Liver (tissue), 8 donors: ENCODE measurements at regions not wholly inside any gene's neighbourhood (a gene's known extent, or its start where the extent isn't known, plus 50 kb on each side); places are given as distances from the start of the nearest gene placed in this dataset.
A peak's percentile ranks its signal among the peaks of the same experiment; 100 is the strongest.

ENCODE experiments used
- DNase-seq: peaks from one replicate; pipeline ENCODE4 v3.0.0-alpha.2; 2017; ENCODE audit warnings: low spot score
- H3K27ac ChIP-seq, 2 donors: one replicate each; pipeline ENCODE4 v1.7.0; 2013; ENCODE audit warnings: inconsistent platforms in 2 of 2, low read length in 2 of 2, control low read depth in 1 of 2, low read depth in 1 of 2, mild to moderate bottlenecking in 1 of 2
- H3K27me3 ChIP-seq, 4 donors: one replicate each; pipeline versions ENCODE4 v1.6.1 to v1.7.0; 2013; ENCODE audit warnings: low read length in 3 of 4, inconsistent platforms in 1 of 4, mild to moderate bottlenecking in 1 of 4, moderate library complexity in 1 of 4; ENCODE audit not compliant: control insufficient read depth in 4 of 4, insufficient read depth in 4 of 4
- H3K36me3 ChIP-seq, 4 donors: one replicate each; pipeline versions ENCODE4 v1.6.1 to v1.7.0; 2013; ENCODE audit warnings: low read length in 3 of 4, mild to moderate bottlenecking in 3 of 4, low read depth in 1 of 4, moderate library complexity in 1 of 4; ENCODE audit not compliant: control insufficient read depth in 4 of 4, insufficient read depth in 3 of 4
- H3K4me1 ChIP-seq, 4 donors: one replicate each; pipeline versions ENCODE4 v1.6.1 to v1.7.0; 2013; ENCODE audit warnings: low read length in 3 of 4, mild to moderate bottlenecking in 3 of 4, moderate library complexity in 1 of 4; ENCODE audit not compliant: control insufficient read depth in 4 of 4, insufficient read depth in 4 of 4
- H3K4me3 ChIP-seq, 3 donors: one replicate each; pipeline versions ENCODE4 v1.6.1 to v1.7.0; 2013; ENCODE audit warnings: low read length in 3 of 3, control low read depth in 1 of 3, low read depth in 1 of 3, mild to moderate bottlenecking in 1 of 3
- H3K9ac ChIP-seq, 2 donors: one replicate each; pipeline ENCODE4 v1.7.0; 2013; ENCODE audit warnings: low read length in 2 of 2, mild to moderate bottlenecking in 2 of 2, moderate library complexity in 2 of 2, control low read depth in 1 of 2, low read depth in 1 of 2
- H3K9me3 ChIP-seq, 4 donors: one replicate each; pipeline versions ENCODE4 v1.6.1 to v1.7.0; 2013; ENCODE audit warnings: low read length in 3 of 4; ENCODE audit not compliant: control insufficient read depth in 4 of 4
- ATF3 ChIP-seq: IDR thresholded peaks from 2 replicates; pipeline ENCODE4 v1.6.1; 2016; ENCODE audit warnings: antibody characterized with exemption
- CTCF ChIP-seq: fragments of 150-350 bp; IDR thresholded peaks from 2 replicates; pipeline ENCODE4 v1.5.1; 2017; ENCODE audit warnings: improper control_type of control experiment, low read depth, low read length; ENCODE audit not compliant: missing input control
- EGR1 ChIP-seq, 2 donors: IDR thresholded peaks; 2 replicates each; pipeline ENCODE4 v1.6.1; 2016 to 2018; ENCODE audit warnings: antibody characterized with exemption in 2 of 2, low read depth in 2 of 2
- FOXA1 ChIP-seq: IDR thresholded peaks from 2 replicates; pipeline ENCODE4 v1.6.1; 2016; ENCODE audit warnings: antibody characterized with exemption
- GABPA ChIP-seq, 2 donors: IDR thresholded peaks in 1 of 2; conservative IDR thresholded peaks in 1 of 2; 2 replicates each; pipeline ENCODE4 v1.6.1; 2016; ENCODE audit warnings: antibody characterized with exemption in 2 of 2, mild to moderate bottlenecking in 1 of 2, moderate library complexity in 1 of 2
- HNF4A ChIP-seq, 2 donors: conservative IDR thresholded peaks; 2 replicates each; pipeline ENCODE4 v1.6.1; 2016; ENCODE audit warnings: antibody characterized with exemption in 2 of 2, mild to moderate bottlenecking in 2 of 2
- HNF4G ChIP-seq: IDR thresholded peaks from 2 replicates; pipeline ENCODE4 v1.6.1; 2016; ENCODE audit warnings: antibody characterized with exemption
- JUND ChIP-seq, 2 donors: IDR thresholded peaks; 2 replicates each; pipeline ENCODE4 v1.6.1; 2016; ENCODE audit warnings: antibody characterized with exemption in 2 of 2
- NR2F2 ChIP-seq: IDR thresholded peaks from 2 replicates; pipeline ENCODE4 v1.6.1; 2016; ENCODE audit warnings: antibody characterized with exemption
- RAD21 ChIP-seq, 2 donors: IDR thresholded peaks; 2 replicates each; pipeline ENCODE4 v1.6.1; 2016; ENCODE audit warnings: antibody characterized with exemption in 2 of 2, mild to moderate bottlenecking in 2 of 2
- SP1 ChIP-seq: IDR thresholded peaks from 2 replicates; pipeline ENCODE4 v1.6.1; 2018; ENCODE audit warnings: antibody characterized with exemption, mild to moderate bottlenecking
- YY1 ChIP-seq: IDR thresholded peaks from 2 replicates; pipeline ENCODE4 v1.6.1; 2016; ENCODE audit warnings: antibody characterized with exemption, mild to moderate bottlenecking
- WGBS: extraction: QIAGEN DNeasy Blood & Tissue Kit; methylation state at CpG from one replicate; pipeline ENCODE4 v1.1.7; 2013; 5-methylcytosine and 5-hydroxymethylcytosine counted together
- TF ChIP-seq, protein P1 (sequence below): IDR thresholded peaks from 2 replicates; pipeline ENCODE4 v1.6.1; 2016; ENCODE audit warnings: antibody characterized with exemption
- TF ChIP-seq, protein P2 (sequence below): IDR thresholded peaks from 2 replicates; pipeline ENCODE4 v1.6.1; 2016; ENCODE audit warnings: antibody characterized with exemption
- donor health status: healthy.
- donor health status: healthy.
- donor health status: healthy.
- donor health status: healthy.
- donor health status: healthy.

- H3K9me3 ChIP-seq: no peaks in the 10 kb centered on the region
- no peaks in the 10 kb centered on the region for H3K4me1 ChIP-seq
- no peak for DNase-seq
- no peak overlapping the region for H3K27ac ChIP-seq
- H3K4me3 ChIP-seq: no peak overlapping the region
- H3K27me3 ChIP-seq: no peaks in the 10 kb centered on the region
- 67% methylated on average over 7 of the region's 7 CpGs for WGBS
- no peak overlapping the region for H3K9ac ChIP-seq
- TF ChIP-seq SP1 (no peak), CTCF (no peak), NR2F2 (no peak), YY1 (no peak), FOXA1 (no peak)
- no peaks in the 10 kb centered on the region for H3K36me3 ChIP-seq
Measured at GRCh38 chr21:27713154-27714109, 746.5 kb upstream of the ADAMTS5 start.

- WGBS: 64% methylated on average over 8 of the region's 8 CpGs
- Histone ChIP-seq H3K9ac (no peak overlapping the region), H3K27me3 (no peaks in the 10 kb centered on the region), H3K27ac (no peak overlapping the region), H3K4me1 (peaks cover 0 to 3% (median 1%) of the 10 kb centered on the region in 4 donors), H3K36me3 (no peaks in the 10 kb centered on the region), H3K4me3 (peak overlapping the region in 1 of 3 donors; percentile 7), H3K9me3 (peaks cover 0 to 5% (median 0%) of the 10 kb centered on the region in 4 donors)
- DNase-seq: no peak
- TF ChIP-seq HNF4G (no peak), RAD21 (IDR thresholded peaks at IDR 0.05) (peak in 1 of 2 donors; percentile 13), ATF3 (peak; percentile 32), GABPA (IDR thresholded peaks at IDR 0.05 in 1 of 2, conservative IDR thresholded peaks at IDR 0.05 in 1 of 2) (no peak)
Measured at GRCh38 chr21:27704567-27705166, 737.8 kb upstream of the ADAMTS5 start.

DNA sequence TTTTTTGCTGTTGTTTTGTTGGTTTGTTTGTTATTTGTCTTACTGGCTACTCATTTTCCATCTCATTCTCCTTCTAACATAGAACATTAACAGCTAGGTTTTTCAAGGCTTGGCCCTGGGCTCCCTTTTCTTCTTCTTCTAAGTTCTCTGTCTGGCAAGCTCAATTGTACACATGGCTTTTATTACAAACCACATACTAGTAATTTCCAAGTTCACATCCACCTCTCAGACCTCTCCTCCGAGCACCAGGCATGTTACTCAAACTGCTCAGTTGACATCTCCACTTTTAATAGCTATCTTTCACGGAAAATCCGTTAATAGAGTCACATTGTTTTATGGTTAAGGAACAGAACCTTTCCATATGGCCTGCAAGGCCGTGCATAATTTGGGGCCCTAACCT, 736.9 kb upstream of the ADAMTS5 start:
- no peak overlapping the region for H3K4me3 ChIP-seq
- no peaks in the 10 kb centered on the region for H3K36me3 ChIP-seq
- 88% methylated on average over 4 of the region's 4 CpGs for WGBS
- H3K9ac ChIP-seq: no peak overlapping the region
- H3K9me3 ChIP-seq: peaks cover 0 to 5% (median 0%) of the 10 kb centered on the region in 4 donors
- DNase-seq: no peak
- H3K27me3 ChIP-seq: no peaks in the 10 kb centered on the region
- H3K4me1 ChIP-seq: peaks cover 0 to 3% (median 1%) of the 10 kb centered on the region in 4 donors
- no peak overlapping the region for H3K27ac ChIP-seq
- TF ChIP-seq NR2F2 (no peak), YY1 (no peak), ATF3 (no peak), FOXA1 (no peak), HNF4G (no peak), JUND (IDR thresholded peaks at IDR 0.05) (no peak), HNF4A (conservative IDR thresholded peaks at IDR 0.05) (no peak), GABPA (IDR thresholded peaks at IDR 0.05 in 1 of 2, conservative IDR thresholded peaks at IDR 0.05 in 1 of 2) (no peak), EGR1 (IDR thresholded peaks at IDR 0.05; ENCODE audit: low read depth in 2 of 2) (no peak), CTCF (no peak), RAD21 (IDR thresholded peaks at IDR 0.05) (no peak)
- TF ChIP-seq, protein P1, sequence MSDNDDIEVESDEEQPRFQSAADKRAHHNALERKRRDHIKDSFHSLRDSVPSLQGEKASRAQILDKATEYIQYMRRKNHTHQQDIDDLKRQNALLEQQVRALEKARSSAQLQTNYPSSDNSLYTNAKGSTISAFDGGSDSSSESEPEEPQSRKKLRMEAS: no peak
- TF ChIP-seq, protein P2, sequence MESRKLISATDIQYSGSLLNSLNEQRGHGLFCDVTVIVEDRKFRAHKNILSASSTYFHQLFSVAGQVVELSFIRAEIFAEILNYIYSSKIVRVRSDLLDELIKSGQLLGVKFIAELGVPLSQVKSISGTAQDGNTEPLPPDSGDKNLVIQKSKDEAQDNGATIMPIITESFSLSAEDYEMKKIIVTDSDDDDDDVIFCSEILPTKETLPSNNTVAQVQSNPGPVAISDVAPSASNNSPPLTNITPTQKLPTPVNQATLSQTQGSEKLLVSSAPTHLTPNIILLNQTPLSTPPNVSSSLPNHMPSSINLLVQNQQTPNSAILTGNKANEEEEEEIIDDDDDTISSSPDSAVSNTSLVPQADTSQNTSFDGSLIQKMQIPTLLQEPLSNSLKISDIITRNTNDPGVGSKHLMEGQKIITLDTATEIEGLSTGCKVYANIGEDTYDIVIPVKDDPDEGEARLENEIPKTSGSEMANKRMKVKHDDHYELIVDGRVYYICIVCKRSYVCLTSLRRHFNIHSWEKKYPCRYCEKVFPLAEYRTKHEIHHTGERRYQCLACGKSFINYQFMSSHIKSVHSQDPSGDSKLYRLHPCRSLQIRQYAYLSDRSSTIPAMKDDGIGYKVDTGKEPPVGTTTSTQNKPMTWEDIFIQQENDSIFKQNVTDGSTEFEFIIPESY: no peak
